Large intestine (tissue), 3 donors: ENCODE measurements at regions not wholly inside any gene's neighbourhood (a gene's known extent, or its start where the extent isn't known, plus 50 kb on each side); places are given as distances from the start of the nearest gene placed in this dataset.

ENCODE experiments used
- DNase-seq, 2 donors: peaks; one replicate each; pipeline versions ENCODE4 v3.0.0 to v3.0.0-alpha.2; 2013
- H3K27ac ChIP-seq: one replicate; pipeline ENCODE4 v1.5.1; 2013; ENCODE audit warnings: low read length
- H3K27me3 ChIP-seq: 2 replicates; pipeline ENCODE4 v1.6.1; 2013; ENCODE audit warnings: low read length; ENCODE audit not compliant: control insufficient read depth, insufficient read depth
- H3K36me3 ChIP-seq: 2 replicates; pipeline ENCODE4 v1.6.1; 2013; ENCODE audit warnings: low read length; ENCODE audit not compliant: control insufficient read depth, insufficient read depth
- H3K4me1 ChIP-seq: one replicate; pipeline ENCODE4 v1.6.1; 2013; ENCODE audit warnings: low read length; ENCODE audit not compliant: control insufficient read depth, insufficient read depth
- H3K4me3 ChIP-seq: one replicate; pipeline ENCODE4 v1.5.1; 2013; ENCODE audit warnings: low read length
- H3K9me3 ChIP-seq: one replicate; pipeline ENCODE4 v1.6.1; 2013; ENCODE audit warnings: mild to moderate bottlenecking, low read depth, low read length, moderate library complexity; ENCODE audit not compliant: control insufficient read depth
- whole genome bisulfite sequencing: methylation state at CpG from one replicate; pipeline ENCODE4 v1.1.5; 2013; ENCODE audit warnings: low lambda C conversion rate; ENCODE audit not compliant: insufficient coverage; 5-methylcytosine and 5-hydroxymethylcytosine counted together

DNA sequence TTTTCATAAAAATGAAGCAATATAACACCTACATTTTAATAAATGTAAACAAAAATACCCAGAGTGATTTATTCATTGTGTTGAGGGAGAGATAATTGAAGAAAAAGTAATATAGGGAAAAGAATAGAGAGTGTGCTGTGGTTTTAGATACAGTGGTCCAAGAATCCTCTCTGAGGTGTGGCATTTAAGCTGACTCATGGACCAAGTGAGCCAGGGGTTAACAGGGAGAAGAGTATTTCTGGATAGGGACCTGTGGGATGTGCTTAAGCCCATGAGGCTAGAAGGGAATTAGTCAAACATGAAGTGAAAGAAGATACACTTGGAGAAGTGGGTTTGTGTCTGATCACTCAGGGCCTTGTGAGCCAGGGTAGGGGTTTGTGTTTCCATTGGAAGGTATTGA, 680.7 kb upstream of the GRM7 start:
- Histone ChIP-seq H3K4me1 (no peaks in the 10 kb centered on the region), H3K27ac (no peak overlapping the region), H3K9me3 (no peaks in the 10 kb centered on the region), H3K27me3 (no peaks in the 10 kb centered on the region), H3K4me3 (no peak overlapping the region), H3K36me3 (no peaks in the 10 kb centered on the region)
- no peak for DNase-seq

DNA sequence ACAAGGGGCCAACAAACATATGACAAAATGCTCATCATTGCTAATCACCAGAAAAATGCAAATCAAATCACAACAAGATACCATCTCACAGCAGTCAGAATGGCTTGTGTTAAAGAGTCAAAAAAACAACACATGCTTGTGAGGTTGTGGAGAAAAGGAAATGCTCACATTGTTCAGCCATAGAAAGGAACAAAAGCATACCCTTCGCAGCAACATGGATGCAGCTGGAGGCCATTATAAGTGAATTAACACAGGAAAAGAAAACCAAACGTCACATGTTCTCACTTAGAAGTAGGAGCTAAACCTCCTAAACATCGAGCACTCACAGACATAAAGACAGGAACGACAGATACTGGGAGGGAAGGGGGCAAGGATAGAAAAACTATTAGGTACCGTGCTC, 678.4 kb upstream of the GRM7 start:
- Histone ChIP-seq H3K9me3 (no peaks in the 10 kb centered on the region), H3K4me3 (no peak overlapping the region)
- WGBS = no CpG with 5 or more reads among the region's 5 CpGs

DNA sequence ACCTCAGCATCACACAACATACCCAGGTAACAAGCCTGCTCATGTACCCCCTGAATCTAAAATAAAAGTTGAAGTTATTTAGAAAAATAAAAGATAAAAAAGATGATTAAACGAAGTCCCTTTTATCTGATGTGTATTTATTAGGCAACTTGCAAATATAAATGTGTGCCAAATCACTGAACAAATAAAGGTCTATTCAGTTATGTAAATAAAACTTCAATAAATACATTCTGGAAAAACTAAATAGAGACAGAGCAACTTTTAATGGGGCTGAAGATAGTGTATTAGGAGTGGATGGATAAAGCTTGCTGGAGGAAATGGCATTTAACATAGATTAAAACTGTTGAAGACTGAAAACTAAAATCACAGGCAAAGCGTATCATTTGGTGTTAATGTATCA, 678.0 kb upstream of the GRM7 start:
- Histone ChIP-seq H3K9me3 (no peaks in the 10 kb centered on the region), H3K4me3 (no peak overlapping the region), H3K36me3 (no peaks in the 10 kb centered on the region), H3K4me1 (no peaks in the 10 kb centered on the region), H3K27ac (no peak overlapping the region), H3K27me3 (no peaks in the 10 kb centered on the region)
- 100% methylated on average over 1 of the region's 2 CpGs for WGBS
- DNase-seq = no peak

More for the DNA sequence above, 678.4 kb upstream of the GRM7 start:
- Histone ChIP-seq H3K36me3 (no peaks in the 10 kb centered on the region), H3K27ac (no peak overlapping the region), H3K27me3 (no peaks in the 10 kb centered on the region), H3K4me1 (no peaks in the 10 kb centered on the region)
- DNase-seq = no peak

DNA sequence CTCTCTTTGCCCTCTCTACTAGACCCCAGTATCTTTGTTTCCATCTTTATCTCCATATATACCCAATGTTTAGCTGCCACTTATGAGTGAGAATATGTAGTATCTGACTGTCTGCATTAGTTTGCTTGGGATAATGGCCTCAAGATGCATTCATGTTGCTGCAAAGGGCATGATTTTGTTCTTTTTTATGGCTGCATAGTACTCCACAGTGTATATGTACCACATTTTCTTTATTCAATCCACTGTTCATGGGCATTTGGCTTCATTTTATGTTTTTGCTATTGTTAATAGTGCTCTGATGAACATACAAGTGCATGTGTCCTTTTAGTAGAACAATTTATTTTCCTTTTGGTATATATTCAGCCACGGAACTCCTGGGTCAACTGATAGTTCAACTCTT, 671.5 kb upstream of the GRM7 start:
- no peaks in the 10 kb centered on the region for H3K27me3 ChIP-seq
- no peak for DNase-seq
- no CpG with 5 or more reads among the region's 1 CpG for WGBS
- H3K4me3 ChIP-seq = no peak overlapping the region
- H3K4me1 ChIP-seq = no peaks in the 10 kb centered on the region
- H3K9me3 ChIP-seq = peaks cover 2% of the 10 kb centered on the region
- no peak overlapping the region for H3K27ac ChIP-seq
- H3K36me3 ChIP-seq = no peaks in the 10 kb centered on the region

DNA sequence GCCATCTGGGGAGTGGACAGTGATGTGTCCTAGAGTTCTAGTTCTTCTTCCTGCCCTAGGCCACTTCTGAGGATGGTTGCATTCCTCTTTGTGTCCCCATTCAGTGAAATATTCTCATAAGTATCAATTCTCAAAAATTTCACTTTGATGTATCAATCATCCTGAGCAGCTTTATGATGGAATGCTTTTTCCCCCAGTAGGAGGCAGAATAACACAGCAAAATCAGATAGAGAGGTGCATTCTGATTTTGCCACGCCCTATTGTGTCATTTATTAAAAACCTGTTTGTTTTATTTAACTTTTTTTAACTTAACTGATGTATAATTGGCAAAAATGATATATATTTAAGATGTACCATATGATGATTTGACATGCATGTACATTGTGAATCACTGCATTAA, 656.0 kb upstream of the GRM7 start:
- DNase-seq = no peak
- WGBS = 75% methylated on average over 1 of the region's 1 CpG
- no peak overlapping the region for H3K4me3 ChIP-seq
- no peaks in the 10 kb centered on the region for H3K36me3 ChIP-seq
- H3K27me3 ChIP-seq = no peaks in the 10 kb centered on the region
- H3K27ac ChIP-seq = no peak overlapping the region
- no peaks in the 10 kb centered on the region for H3K9me3 ChIP-seq
- H3K4me1 ChIP-seq = no peaks in the 10 kb centered on the region

DNA sequence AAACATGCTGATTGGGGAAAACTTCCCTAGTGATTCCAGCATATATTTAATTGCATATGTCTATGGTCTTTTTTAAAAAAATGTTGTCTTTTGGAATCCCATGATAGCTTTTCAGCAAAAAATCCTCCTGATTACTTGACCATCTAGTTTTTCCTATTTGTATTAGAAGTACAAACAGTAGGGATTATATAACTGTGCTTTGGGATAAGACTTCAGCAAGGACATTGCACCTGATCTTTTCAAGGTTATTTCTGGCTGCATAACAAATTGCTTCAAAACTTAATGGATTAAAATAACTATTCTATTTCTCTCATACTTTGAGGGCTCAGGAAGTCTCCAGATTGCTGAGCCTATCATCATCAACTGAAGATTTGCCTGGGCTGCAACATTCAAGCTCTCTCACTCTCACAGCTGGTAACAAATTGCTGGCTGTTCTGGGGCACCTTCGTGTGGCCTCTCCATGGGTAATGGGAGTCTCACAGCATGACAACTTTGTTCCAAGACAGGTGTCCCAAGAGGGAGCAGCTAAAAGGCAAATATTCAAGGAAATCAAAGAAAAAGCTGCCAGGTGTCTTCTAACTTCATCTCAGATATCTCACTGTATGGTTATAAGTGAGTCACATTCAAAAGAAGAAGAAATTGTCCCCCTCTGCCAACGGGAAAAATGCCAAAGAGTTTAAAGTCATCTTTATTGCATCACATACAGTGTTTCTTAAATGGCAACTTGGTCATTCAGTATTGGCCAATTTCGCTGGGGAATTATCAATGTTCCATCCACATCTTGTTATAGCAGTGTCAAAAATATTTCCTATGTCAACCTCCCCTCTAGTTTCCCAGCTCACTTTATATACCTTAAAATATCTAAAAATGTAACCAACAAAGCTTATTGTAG, 644.5 kb upstream of the GRM7 start:
- WGBS = 100% methylated on average over 1 of the region's 3 CpGs
- Histone ChIP-seq H3K4me1 (no peaks in the 10 kb centered on the region), H3K36me3 (no peaks in the 10 kb centered on the region), H3K27ac (no peak overlapping the region), H3K4me3 (no peak overlapping the region), H3K9me3 (no peaks in the 10 kb centered on the region), H3K27me3 (no peaks in the 10 kb centered on the region)
- no peak for DNase-seq

DNA sequence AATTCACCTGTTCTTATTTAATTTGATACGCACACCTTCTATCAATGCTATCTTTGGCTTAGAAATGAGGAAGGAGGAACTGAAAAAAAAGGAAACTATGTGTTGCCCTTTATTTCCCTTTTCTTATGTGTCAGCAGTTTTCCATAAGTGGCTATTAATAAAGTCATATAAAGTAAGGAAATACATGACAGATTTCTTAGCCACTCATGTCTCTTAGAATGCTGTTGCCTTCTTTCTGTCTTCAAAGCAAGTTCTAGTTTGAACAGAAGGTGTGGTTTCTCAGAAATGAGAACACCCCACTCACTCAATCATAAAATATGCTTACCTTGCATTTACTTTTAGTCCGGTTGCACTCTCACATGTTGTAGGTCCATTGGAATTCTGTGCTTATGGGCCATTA, 640.5 kb upstream of the GRM7 start:
- no CpG with 5 or more reads among the region's 2 CpGs for WGBS
- no peaks in the 10 kb centered on the region for H3K9me3 ChIP-seq
- no peak for DNase-seq

DNA sequence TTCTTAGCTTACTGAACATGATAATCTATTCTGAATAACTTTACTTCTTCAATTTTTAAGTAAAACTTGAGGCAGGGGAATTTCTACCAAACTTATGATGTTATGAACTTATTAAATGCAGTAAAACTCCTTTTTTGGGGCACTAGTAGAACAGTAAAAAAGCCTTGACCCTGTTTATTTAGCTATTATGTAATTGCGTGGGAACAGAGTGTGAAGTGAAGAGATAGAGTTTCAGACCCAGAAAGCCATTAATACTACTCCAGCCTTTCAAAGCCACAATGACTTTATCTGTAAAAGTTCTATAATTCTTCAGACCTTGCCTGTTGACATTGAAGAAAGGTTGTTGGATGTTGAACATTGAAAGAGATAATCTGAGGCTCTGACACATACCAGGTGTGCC, 638.8 kb upstream of the GRM7 start:
- H3K4me1 ChIP-seq = no peaks in the 10 kb centered on the region
- no peaks in the 10 kb centered on the region for H3K27me3 ChIP-seq
- no peaks in the 10 kb centered on the region for H3K9me3 ChIP-seq
- no peaks in the 10 kb centered on the region for H3K36me3 ChIP-seq
- no CpG with 5 or more reads among the region's 1 CpG for WGBS
- no peak overlapping the region for H3K27ac ChIP-seq
- DNase-seq = no peak
- H3K4me3 ChIP-seq = no peak overlapping the region

More for the DNA sequence above, 640.5 kb upstream of the GRM7 start:
- Histone ChIP-seq H3K4me1 (no peaks in the 10 kb centered on the region), H3K27ac (no peak overlapping the region), H3K36me3 (no peaks in the 10 kb centered on the region), H3K27me3 (no peaks in the 10 kb centered on the region), H3K4me3 (no peak overlapping the region)

DNA sequence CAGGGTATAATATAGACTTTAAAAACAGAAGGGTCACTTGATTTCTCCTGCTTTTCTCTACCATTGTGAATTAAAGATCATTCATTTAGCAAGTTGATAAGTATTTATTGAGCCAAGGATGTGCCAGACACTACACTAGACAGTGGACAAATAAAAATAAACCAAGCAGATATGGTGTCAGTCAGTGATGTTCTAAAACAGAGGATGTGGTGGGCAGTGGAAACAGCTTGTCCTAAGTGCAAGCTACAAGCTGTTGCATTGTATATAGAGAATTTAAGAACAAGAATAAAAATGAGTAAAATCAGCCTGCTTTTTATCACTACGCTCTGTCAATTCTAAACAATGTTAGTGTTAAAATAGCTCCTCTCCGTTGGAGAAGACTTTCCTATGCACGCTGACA, 637.3 kb upstream of the GRM7 start:
- H3K4me1 ChIP-seq = no peaks in the 10 kb centered on the region
- no peak overlapping the region for H3K27ac ChIP-seq
- H3K9me3 ChIP-seq = no peaks in the 10 kb centered on the region
- H3K27me3 ChIP-seq = no peaks in the 10 kb centered on the region
- no peak for DNase-seq
- no peaks in the 10 kb centered on the region for H3K36me3 ChIP-seq
- no CpG with 5 or more reads among the region's 3 CpGs for WGBS
- H3K4me3 ChIP-seq = no peak overlapping the region

DNA sequence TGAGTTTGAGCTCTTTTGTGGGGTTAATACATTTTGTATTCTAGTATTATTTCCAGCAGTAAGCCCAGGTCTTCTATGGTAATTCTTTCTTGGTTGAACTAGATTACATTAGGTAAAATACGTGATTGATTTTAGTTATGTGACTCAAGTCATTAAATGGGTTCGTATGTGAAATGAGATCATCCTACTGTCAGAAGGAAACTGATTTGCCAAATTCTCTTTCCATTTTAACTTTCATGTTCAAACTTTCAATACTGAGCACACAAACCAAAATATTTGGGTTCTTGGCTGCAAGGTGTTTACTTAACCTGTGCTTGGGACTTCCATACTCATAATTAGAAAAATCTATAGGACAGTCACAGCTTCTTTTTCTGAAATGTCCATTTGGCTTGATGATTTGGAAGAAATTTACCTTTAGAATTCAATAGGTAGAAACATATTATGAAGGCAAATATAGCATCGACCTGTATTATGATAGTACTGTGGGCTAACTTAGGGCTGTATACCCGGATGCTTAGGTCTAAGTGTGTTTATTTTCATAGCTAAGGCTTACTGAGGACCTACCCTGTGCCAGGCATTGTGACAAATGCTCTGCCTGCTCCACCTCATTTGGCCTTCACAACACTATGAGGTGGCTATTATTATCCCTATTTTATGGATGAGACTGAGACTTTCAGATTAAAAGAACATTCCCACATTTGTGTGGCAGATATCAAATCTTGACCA, 631.8 kb upstream of the GRM7 start:
- H3K9me3 ChIP-seq = no peaks in the 10 kb centered on the region
- no peak overlapping the region for H3K4me3 ChIP-seq
- 80% methylated on average over 2 of the region's 4 CpGs for WGBS
- no peaks in the 10 kb centered on the region for H3K27me3 ChIP-seq
- no peak for DNase-seq
- H3K4me1 ChIP-seq = no peaks in the 10 kb centered on the region
- H3K27ac ChIP-seq = no peak overlapping the region
- no peaks in the 10 kb centered on the region for H3K36me3 ChIP-seq
